Tongue (tissue), 1 donor: ENCODE measurements at regions not wholly inside any gene's neighbourhood (a gene's known extent, or its start where the extent isn't known, plus 50 kb on each side); places are given as distances from the start of the nearest gene placed in this dataset.
"Not testable (repeated sequence)": the region's sequence is repeated elsewhere in the genome, so short reads cannot be mapped to it uniquely, and the experiment has no call there.

Experiments
- DNase-seq: peaks from one replicate; pipeline ENCODE4 v3.0.0-alpha.2; 2015

GRCh38 chr1:30458730-30459485 is 264.5 kb downstream of the MATN1 start:
- not testable (repeated sequence) for DNase-seq

- DNase-seq: no peak
These were observed 270.5 kb downstream of the MATN1 start for GRCh38 chr1:30452925-30453324.

GRCh38 chr1:30452170-30452569 is 271.2 kb downstream of the MATN1 start:
- DNase-seq: no peak

- no peak for DNase-seq
These were observed 271.8 kb downstream of the MATN1 start for GRCh38 chr1:30451532-30452125.

GRCh38 chr1:30450818-30451233 is 272.6 kb downstream of the MATN1 start:
- DNase-seq: no peak

GRCh38 chr1:30450148-30450817 is 273.1 kb downstream of the MATN1 start:
- DNase-seq: no peak

- DNase-seq: no peak
These were observed 273.8 kb downstream of the MATN1 start for GRCh38 chr1:30449428-30450147.

- no peak for DNase-seq
These were observed 274.4 kb downstream of the MATN1 start for GRCh38 chr1:30449003-30449402.

- DNase-seq: no peak
These were observed 275.7 kb downstream of the MATN1 start for GRCh38 chr1:30447701-30448100.

GRCh38 chr1:30447080-30447479 is 276.3 kb downstream of the MATN1 start:
- DNase-seq: no peak

GRCh38 chr1:30446508-30446907 is 276.9 kb downstream of the MATN1 start:
- DNase-seq: no peak

GRCh38 chr1:30446095-30446494 is 277.3 kb downstream of the MATN1 start:
- DNase-seq: no peak

GRCh38 chr1:30445449-30445848 is 277.9 kb downstream of the MATN1 start:
- no peak for DNase-seq

- no peak for DNase-seq
These were observed 278.5 kb downstream of the MATN1 start for GRCh38 chr1:30444850-30445249.

- DNase-seq: no peak
These were observed 279.0 kb downstream of the MATN1 start for GRCh38 chr1:30444401-30444800.

- DNase-seq: not testable (repeated sequence)
These were observed 285.1 kb downstream of the MATN1 start for GRCh38 chr1:30438274-30438673.

- no peak for DNase-seq
These were observed 286.3 kb downstream of the MATN1 start for GRCh38 chr1:30437059-30437576.

- DNase-seq: no peak
These were observed 295.8 kb downstream of the MATN1 start for GRCh38 chr1:30427545-30427944.

- no peak for DNase-seq
These were observed 298.3 kb downstream of the MATN1 start for GRCh38 chr1:30425046-30425445.

- DNase-seq: no peak
These were observed 299.8 kb downstream of the MATN1 start for GRCh38 chr1:30423570-30423969.

GRCh38 chr1:30422251-30422650 is 301.1 kb downstream of the MATN1 start:
- DNase-seq: no peak

- DNase-seq: peak; percentile 10
These were observed 302.8 kb downstream of the MATN1 start for GRCh38 chr1:30420519-30421050.
